Choroid plexus epithelial cell (primary cell): ENCODE measurements at regions not wholly inside any gene's neighbourhood (a gene's known extent, or its start where the extent isn't known, plus 50 kb on each side); places are given as distances from the start of the nearest gene placed in this dataset.

ENCODE experiments used
- DNase-seq: peaks from one replicate; pipeline ENCODE4 v3.0.0-alpha.2; 2010; ENCODE audit warnings: low read depth
- H3K4me3 ChIP-seq: 2 replicates; pipeline ENCODE4 v1.5.1; 2011; ENCODE audit warnings: low read depth, mild to moderate bottlenecking, control low read depth, low read length, moderate library complexity
- TF ChIP-seq, protein P1 (sequence below): conservative IDR thresholded peaks from 2 replicates; pipeline ENCODE4 v1.5.1; 2011; ENCODE audit warnings: low read depth, mild to moderate bottlenecking, control low read depth, inconsistent platforms, low read length, moderate library complexity

GRCh38 chr2:226354434-226354833 lies 445.2 kb downstream of the IRS1 start:
- TF ChIP-seq, protein P1, sequence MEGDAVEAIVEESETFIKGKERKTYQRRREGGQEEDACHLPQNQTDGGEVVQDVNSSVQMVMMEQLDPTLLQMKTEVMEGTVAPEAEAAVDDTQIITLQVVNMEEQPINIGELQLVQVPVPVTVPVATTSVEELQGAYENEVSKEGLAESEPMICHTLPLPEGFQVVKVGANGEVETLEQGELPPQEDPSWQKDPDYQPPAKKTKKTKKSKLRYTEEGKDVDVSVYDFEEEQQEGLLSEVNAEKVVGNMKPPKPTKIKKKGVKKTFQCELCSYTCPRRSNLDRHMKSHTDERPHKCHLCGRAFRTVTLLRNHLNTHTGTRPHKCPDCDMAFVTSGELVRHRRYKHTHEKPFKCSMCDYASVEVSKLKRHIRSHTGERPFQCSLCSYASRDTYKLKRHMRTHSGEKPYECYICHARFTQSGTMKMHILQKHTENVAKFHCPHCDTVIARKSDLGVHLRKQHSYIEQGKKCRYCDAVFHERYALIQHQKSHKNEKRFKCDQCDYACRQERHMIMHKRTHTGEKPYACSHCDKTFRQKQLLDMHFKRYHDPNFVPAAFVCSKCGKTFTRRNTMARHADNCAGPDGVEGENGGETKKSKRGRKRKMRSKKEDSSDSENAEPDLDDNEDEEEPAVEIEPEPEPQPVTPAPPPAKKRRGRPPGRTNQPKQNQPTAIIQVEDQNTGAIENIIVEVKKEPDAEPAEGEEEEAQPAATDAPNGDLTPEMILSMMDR: no peak
- DNase-seq: peak; percentile 46
- H3K4me3 ChIP-seq: no peak overlapping the region

DNA sequence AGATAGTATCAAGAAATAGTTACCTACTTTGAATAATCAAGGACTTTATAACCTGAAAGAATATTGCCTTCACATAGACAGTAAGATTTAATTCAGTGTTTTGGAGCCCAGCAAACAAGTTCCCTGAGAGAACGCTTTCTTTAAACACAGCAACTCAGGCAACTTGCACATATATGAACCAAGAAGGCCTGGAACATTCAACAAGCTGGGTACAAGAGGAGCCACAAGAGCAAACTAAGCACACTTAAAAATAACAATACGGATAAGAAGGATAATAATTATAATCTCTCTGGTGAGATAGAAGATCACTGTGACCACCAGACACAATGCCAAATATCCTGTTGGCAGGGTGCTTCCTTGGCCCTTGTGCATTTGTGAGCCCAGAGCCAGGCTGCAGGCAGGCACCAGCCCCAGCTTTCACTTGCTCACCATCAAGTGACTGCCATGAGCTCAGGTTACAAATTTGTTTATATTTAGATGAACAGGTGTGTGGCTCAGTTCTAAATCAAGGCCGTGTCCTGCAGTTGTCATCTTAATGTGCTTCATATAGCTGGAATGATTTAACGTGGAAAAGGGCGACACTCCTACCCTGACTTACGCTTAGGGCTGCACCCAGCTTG lies 446.6 kb downstream of the IRS1 start:
- TF ChIP-seq, protein P1: no peak
- H3K4me3 ChIP-seq: no peak overlapping the region
- no peak for DNase-seq

GRCh38 chr2:226351711-226352110 lies 447.9 kb downstream of the IRS1 start:
- no peak for DNase-seq
- H3K4me3 ChIP-seq: no peak overlapping the region
- TF ChIP-seq, protein P1: no peak

- DNase-seq: no peak
- TF ChIP-seq, protein P1: no peak
- no peak overlapping the region for H3K4me3 ChIP-seq
These were observed 460.0 kb downstream of the IRS1 start for GRCh38 chr2:226339616-226340015.

DNA sequence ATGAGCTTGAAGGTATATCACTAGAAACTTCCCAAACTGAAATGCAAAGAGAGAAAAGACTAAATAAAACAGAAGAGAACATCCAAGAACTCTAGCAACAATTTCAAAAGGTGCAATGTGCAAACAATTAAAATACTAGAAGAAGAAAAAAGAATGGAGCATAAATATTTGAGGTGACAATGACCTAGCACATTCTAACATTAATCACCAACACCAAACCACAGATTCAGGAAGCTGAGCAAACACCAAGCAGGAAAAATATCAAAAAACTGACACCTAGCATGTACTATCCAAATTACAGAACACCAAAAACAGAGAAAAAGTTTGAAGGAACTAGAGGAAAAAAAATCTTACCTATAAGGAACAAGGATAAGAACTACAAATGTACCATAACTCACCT lies 460.8 kb downstream of the IRS1 start:
- TF ChIP-seq, protein P1: no peak
- H3K4me3 ChIP-seq: no peak overlapping the region
- no peak for DNase-seq

DNA sequence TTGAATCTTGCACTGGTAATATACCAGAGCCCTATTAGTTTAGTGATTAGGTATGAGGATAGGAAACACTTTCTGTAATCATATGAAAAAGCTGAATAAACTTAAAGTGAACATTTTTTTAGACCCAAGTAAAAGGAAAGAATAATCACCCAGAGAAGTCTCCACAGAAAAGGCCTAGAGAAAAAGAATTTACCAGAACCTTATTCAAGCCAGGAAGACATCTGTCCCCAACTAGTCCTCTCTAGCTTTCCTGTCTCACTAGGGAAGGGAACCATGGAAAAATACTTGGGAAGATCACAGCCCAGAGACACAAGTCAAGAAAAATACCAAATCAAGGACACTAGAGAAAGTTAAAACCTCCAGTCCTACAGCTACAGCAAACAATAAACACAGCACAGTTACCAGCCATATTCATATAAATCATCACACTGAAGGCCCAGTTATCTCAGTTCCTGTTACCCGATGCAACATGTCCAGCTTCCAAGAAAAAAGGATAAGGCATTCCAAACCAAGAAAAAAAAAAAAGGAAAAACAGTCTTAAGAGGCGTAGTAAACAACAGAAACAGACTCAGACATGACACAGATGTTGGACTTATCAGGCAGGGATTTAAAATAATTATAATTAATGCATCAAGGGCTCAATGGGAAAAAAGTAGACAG lies 461.5 kb downstream of the IRS1 start:
- H3K4me3 ChIP-seq: no peak overlapping the region
- TF ChIP-seq, protein P1: no peak
- no peak for DNase-seq

DNA sequence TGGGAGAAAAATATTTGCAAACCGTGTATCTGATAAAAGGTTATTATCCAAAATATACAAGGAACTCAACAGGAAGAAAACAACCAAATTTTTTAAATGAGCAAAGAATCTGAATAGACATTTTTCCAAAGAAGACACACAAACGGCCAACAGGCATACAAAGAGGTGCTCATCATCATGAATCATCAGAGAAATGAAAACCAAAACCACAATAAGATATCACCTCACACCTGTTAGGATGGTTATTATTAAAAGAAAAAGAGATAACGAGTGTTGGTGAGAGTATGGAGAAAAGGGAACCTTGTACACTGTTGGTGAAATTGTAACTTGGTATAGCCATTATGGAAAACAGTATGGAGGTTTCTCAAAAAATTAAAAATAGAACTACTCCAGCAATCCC lies 463.3 kb downstream of the IRS1 start:
- TF ChIP-seq, protein P1: no peak

More for the DNA sequence above, 463.3 kb downstream of the IRS1 start:
- no peak for DNase-seq
- no peak overlapping the region for H3K4me3 ChIP-seq
